ENCODE measurements at regions not wholly inside any gene's neighbourhood (a gene's known extent, or its start where the extent isn't known, plus 50 kb on each side); places are given as distances from the start of the nearest gene placed in this dataset.

- ChIA-PET CTCF (no interaction called here), POLR2A (no interaction called here)
- no peak for TF ChIP-seq SUZ12 (IDR thresholded peaks at IDR 0.05)
- TF ChIP-seq SP1 (IDR thresholded peaks at IDR 0.05) = no peak
- no peak for TF ChIP-seq FOXA1 (IDR thresholded peaks at IDR 0.05)
- TF ChIP-seq ZNF384 (IDR thresholded peaks at IDR 0.05) = no peak
- TF ChIP-seq HDGF (IDR thresholded peaks at IDR 0.05; ENCODE audit: borderline replicate concordance) = no peak
- no peak for TF ChIP-seq ELF4 (IDR thresholded peaks at IDR 0.05)
- TF ChIP-seq BHLHE40 (IDR thresholded peaks at IDR 0.05; ENCODE audit: borderline replicate concordance) = no peak
- TF ChIP-seq PKNOX1 (IDR thresholded peaks at IDR 0.05) = no peak
- TF ChIP-seq LEF1 (IDR thresholded peaks at IDR 0.05; ENCODE audit: borderline replicate concordance) = no peak
- TF ChIP-seq ARNT (IDR thresholded peaks at IDR 0.05) = no peak
- no peak for DNase-seq (ENCODE audit: extremely low spot score)
Measured at GRCh38 chrX:14357314-14357713, 172.0 kb upstream of the GLRA2 start.

DNA sequence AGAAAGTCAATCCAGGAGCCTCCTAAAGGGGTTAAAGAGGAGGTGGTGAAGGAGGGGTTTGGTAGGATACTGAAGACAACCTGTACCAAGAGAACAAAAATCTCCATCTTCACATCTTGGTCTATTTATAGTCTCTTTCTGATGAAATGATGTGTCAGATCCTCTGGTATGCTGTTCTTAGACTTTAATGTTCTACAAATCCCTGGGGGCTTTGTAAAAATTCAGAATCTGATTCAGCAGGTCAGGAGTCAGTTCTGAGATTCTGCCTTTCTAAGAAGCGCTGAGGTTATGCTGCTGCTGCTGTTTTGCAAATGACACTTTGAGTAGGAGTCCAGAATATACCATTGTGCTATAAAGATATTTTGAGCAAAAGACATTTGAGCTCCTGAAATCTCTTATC lies 172.9 kb upstream of the GLRA2 start:
- TF ChIP-seq CTBP1 (IDR thresholded peaks at IDR 0.05; ENCODE audit: borderline replicate concordance) = no peak
- TF ChIP-seq ELF4 (IDR thresholded peaks at IDR 0.05) = no peak
- TF ChIP-seq ARNT (IDR thresholded peaks at IDR 0.05) = no peak
- DNase-seq (ENCODE audit: extremely low spot score) = no peak
- ChIA-PET CTCF (no interaction called here), POLR2A (no interaction called here)

DNA sequence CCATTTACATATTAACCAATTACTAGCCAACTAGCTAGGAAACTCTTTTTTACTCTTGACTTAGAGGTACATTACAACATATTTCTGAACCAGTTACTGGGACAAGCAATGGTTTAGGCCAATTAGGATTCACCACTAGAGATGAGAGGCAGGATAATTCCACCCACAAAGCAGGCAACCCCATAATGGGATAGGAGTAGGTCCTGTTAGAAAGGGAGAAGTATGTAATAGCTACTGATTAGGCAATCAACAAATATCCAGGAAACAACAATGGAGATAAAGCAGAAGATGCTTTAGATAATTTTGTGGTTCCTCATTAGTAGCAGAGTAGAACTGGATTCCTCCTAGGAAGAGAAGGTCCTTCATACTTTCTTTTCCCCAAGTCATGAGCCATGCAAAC lies 173.8 kb upstream of the GLRA2 start:
- CTCF ChIA-PET = no interaction called here

GRCh38 chrX:14354521-14354920 lies 174.8 kb upstream of the GLRA2 start:
- ChIA-PET POLR2A (no interaction called here), CTCF (no interaction called here)
- no peak for TF ChIP-seq FOXM1 (IDR thresholded peaks at IDR 0.05; ENCODE audit: borderline replicate concordance)
- TF ChIP-seq NFRKB (IDR thresholded peaks at IDR 0.05) = no peak
- TF ChIP-seq FOXA1 (IDR thresholded peaks at IDR 0.05) = no peak
- no peak for TF ChIP-seq PKNOX1 (IDR thresholded peaks at IDR 0.05)
- TF ChIP-seq BHLHE40 (IDR thresholded peaks at IDR 0.05; ENCODE audit: borderline replicate concordance) = no peak
- no peak for TF ChIP-seq LEF1 (IDR thresholded peaks at IDR 0.05; ENCODE audit: borderline replicate concordance)
- no peak for TF ChIP-seq HDGF (IDR thresholded peaks at IDR 0.05; ENCODE audit: borderline replicate concordance)
- TF ChIP-seq FOXK2 (IDR thresholded peaks at IDR 0.05) = no peak
- DNase-seq (ENCODE audit: extremely low spot score) = no peak

More for the DNA sequence above, 173.8 kb upstream of the GLRA2 start:
- no peak for DNase-seq (ENCODE audit: extremely low spot score)
- TF ChIP-seq ARNT (IDR thresholded peaks at IDR 0.05) (no peak), FOXA1 (IDR thresholded peaks at IDR 0.05) (no peak), HDGF (IDR thresholded peaks at IDR 0.05; ENCODE audit: borderline replicate concordance) (no peak), SUZ12 (IDR thresholded peaks at IDR 0.05) (no peak), FOXK2 (IDR thresholded peaks at IDR 0.05) (no peak), LEF1 (IDR thresholded peaks at IDR 0.05; ENCODE audit: borderline replicate concordance) (no peak), PKNOX1 (IDR thresholded peaks at IDR 0.05) (no peak), ZNF384 (IDR thresholded peaks at IDR 0.05) (no peak), L3MBTL2 (conservative IDR thresholded peaks at IDR 0.05) (no peak), SP1 (IDR thresholded peaks at IDR 0.05) (no peak), CTBP1 (IDR thresholded peaks at IDR 0.05; ENCODE audit: borderline replicate concordance) (no peak), BHLHE40 (IDR thresholded peaks at IDR 0.05; ENCODE audit: borderline replicate concordance) (no peak), NFRKB (IDR thresholded peaks at IDR 0.05) (no peak), TARDBP (IDR thresholded peaks at IDR 0.05) (no peak), ELF4 (IDR thresholded peaks at IDR 0.05) (no peak), FOXM1 (IDR thresholded peaks at IDR 0.05; ENCODE audit: borderline replicate concordance) (no peak)
- POLR2A ChIA-PET = no interaction called here

DNA sequence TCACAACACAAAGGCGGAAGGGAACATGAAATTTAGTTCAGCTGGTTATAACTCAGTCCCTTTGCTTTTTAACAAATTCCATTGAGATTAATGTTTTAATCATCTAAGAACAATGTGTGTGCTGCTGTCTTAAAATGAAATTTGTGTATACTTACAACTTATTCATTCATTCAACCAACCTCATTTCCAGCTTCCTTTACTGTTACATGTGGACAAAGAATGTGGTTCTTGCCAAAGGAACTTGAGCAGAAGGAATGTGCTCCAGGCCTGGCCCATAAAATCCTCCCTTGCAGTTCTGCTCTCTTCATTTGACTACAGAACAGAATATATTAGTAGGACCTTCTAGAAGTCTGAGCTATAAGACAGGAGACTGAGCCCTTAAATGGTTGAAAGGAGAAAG lies 176.8 kb upstream of the GLRA2 start:
- no peak for TF ChIP-seq HDGF (IDR thresholded peaks at IDR 0.05; ENCODE audit: borderline replicate concordance)
- TF ChIP-seq L3MBTL2 (conservative IDR thresholded peaks at IDR 0.05) = no peak
- TF ChIP-seq SUZ12 (IDR thresholded peaks at IDR 0.05) = no peak
- no peak for TF ChIP-seq TARDBP (IDR thresholded peaks at IDR 0.05)
- TF ChIP-seq ELF4 (IDR thresholded peaks at IDR 0.05) = no peak
- no peak for TF ChIP-seq FOXM1 (IDR thresholded peaks at IDR 0.05; ENCODE audit: borderline replicate concordance)
- CTCF ChIA-PET = no interaction called here
- POLR2A ChIA-PET = no interaction called here
- no peak for DNase-seq (ENCODE audit: extremely low spot score)

DNA sequence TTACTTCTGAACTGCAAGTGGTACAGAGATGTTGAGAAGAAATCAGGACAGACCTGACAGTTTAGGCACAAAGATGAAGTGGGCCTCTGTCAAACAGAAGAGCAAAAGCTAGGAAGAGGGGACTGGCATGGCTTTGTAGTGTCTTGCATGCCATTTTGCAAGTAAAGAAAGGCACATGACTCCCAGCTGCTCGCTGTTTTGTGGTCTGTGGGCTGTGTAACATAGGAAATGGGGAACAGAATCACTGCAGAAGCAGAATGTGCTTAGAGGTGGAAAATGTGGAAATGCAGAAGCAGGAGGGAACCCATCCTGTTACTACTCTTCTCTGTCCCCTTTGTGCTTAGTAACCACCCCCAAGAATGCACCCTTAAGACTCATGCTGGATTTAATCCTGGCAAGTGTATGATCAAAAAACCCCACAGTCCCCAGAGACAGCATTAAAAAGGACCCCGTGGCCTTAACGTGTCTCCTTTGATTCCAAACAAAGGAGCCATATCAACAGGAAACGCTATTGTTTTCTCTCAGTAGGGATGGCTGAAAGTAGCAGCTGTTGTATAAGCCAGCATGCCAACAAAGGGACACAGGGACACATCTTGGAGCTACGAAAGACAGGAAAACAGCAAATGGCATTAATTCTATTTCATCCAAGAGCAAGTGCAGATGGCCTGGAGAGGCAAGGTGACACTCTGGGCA lies 177.6 kb upstream of the GLRA2 start:
- ChIA-PET CTCF (no interaction called here), POLR2A (no interaction called here)
- DNase-seq (ENCODE audit: extremely low spot score) = no peak
- no peak for TF ChIP-seq L3MBTL2 (conservative IDR thresholded peaks at IDR 0.05)

DNA sequence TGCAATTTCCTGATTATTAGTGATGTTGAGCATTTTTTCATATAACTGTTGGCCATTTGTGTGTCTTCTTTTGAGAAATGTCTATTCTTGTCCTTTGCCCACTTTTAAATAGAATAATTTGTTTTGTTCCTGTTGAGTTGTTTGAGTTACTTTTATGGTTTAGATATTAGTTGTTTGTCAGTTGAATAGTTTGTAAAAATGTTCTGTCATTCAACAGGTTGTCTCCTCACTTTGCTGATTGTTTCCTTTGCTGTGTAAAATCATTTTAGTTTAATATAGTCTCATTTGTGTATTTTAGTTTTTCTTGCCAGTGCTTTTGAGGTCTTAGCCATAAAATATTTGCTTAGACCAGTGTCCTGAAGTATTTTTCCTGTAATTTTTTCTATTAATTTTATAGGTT lies 181.8 kb upstream of the GLRA2 start:
- ChIA-PET CTCF (no interaction called here), POLR2A (no interaction called here)
- no peak for TF ChIP-seq LEF1 (IDR thresholded peaks at IDR 0.05; ENCODE audit: borderline replicate concordance)
- no peak for TF ChIP-seq HDGF (IDR thresholded peaks at IDR 0.05; ENCODE audit: borderline replicate concordance)
- DNase-seq (ENCODE audit: extremely low spot score) = no peak
